Neural progenitor cell (in vitro differentiated cells): ENCODE measurements at regions not wholly inside any gene's neighbourhood (a gene's known extent, or its start where the extent isn't known, plus 50 kb on each side); places are given as distances from the start of the nearest gene placed in this dataset.
"Not testable (repeated sequence)": the region's sequence is repeated elsewhere in the genome, so short reads cannot be mapped to it uniquely, and the experiment has no call there.

ENCODE experiments used
- DNase-seq: peaks from one replicate; pipeline ENCODE4 v3.0.0-alpha.2; 2016; ENCODE audit warnings: low spot score
- H2AFZ ChIP-seq: fragments of 200-600 bp; sonication (generic); replicated peaks from 2 replicates; pipeline ENCODE4 v1.6.1; 2016; ENCODE audit warnings: antibody characterized with exemption
- H3F3A ChIP-seq: fragments of 200-600 bp; sonication (generic); 2 replicates; pipeline ENCODE4 v1.6.1; 2016; ENCODE audit warnings: antibody characterized with exemption, low read depth
- H3K27ac ChIP-seq: fragments of 200-600 bp; sonication (generic); 2 replicates; pipeline ENCODE4 v1.5.1; 2016; ENCODE audit warnings: mild to moderate bottlenecking
- H3K27me3 ChIP-seq: fragments of 200-600 bp; sonication (generic); 2 replicates; pipeline ENCODE4 v1.6.1; 2016; ENCODE audit warnings: mild to moderate bottlenecking, moderate library complexity
- H3K36me3 ChIP-seq: fragments of 200-600 bp; sonication (generic); 2 replicates; pipeline ENCODE4 v1.5.1; 2016
- H3K4me1 ChIP-seq: fragments of 200-600 bp; sonication (generic); 2 replicates; pipeline ENCODE4 v1.6.1; 2016; ENCODE audit warnings: mixed run types
- H3K4me2 ChIP-seq: fragments of 200-600 bp; sonication (generic); 2 replicates; pipeline ENCODE4 v1.6.1; 2016
- H3K4me3 ChIP-seq: fragments of 200-600 bp; sonication (generic); 2 replicates; pipeline ENCODE4 v1.5.1; 2016
- H3K79me2 ChIP-seq: fragments of 200-600 bp; sonication (generic); 2 replicates; pipeline ENCODE4 v1.6.1; 2016; ENCODE audit warnings: low read depth
- H3K9ac ChIP-seq: fragments of 200-600 bp; sonication (generic); 2 replicates; pipeline ENCODE4 v1.6.1; 2016
- H3K9me3 ChIP-seq: fragments of 200-600 bp; sonication (generic); 2 replicates; pipeline ENCODE4 v1.5.1; 2016; ENCODE audit warnings: low read depth
- H4K20me1 ChIP-seq: fragments of 200-600 bp; sonication (generic); 2 replicates; pipeline ENCODE4 v1.6.1; 2016; ENCODE audit warnings: low read depth
- H3K27ac Mint-ChIP-seq: 3 replicates; pipeline ENCODE4 v1.8.0; 2021; ENCODE audit warnings: mixed read lengths
- H3K27me3 Mint-ChIP-seq: 2 replicates; pipeline ENCODE4 v1.8.0; 2022; ENCODE audit warnings: low read depth, mild to moderate bottlenecking, inconsistent platforms, moderate library complexity, mixed read lengths; ENCODE audit not compliant: insufficient read depth
- H3K36me3 Mint-ChIP-seq: 3 replicates; pipeline ENCODE4 v1.8.0; 2021; ENCODE audit warnings: mixed read lengths
- H3K4me1 Mint-ChIP-seq: 3 replicates; pipeline ENCODE4 v1.8.0; 2021; ENCODE audit warnings: mixed read lengths
- H3K4me3 Mint-ChIP-seq: 3 replicates; pipeline ENCODE4 v1.8.0; 2021; ENCODE audit warnings: mild to moderate bottlenecking, moderate library complexity, mixed read lengths
- H3K9me3 Mint-ChIP-seq: 3 replicates; pipeline ENCODE4 v1.8.0; 2020; ENCODE audit warnings: mixed read lengths

- not testable (repeated sequence) for H3K9ac ChIP-seq, H3K27ac ChIP-seq, H3K9me3 Mint-ChIP-seq, H4K20me1 ChIP-seq, H3K27ac Mint-ChIP-seq, H3K27me3 ChIP-seq, H3K36me3 Mint-ChIP-seq, H3K4me1 ChIP-seq, H3K4me2 ChIP-seq, DNase-seq, H2AFZ ChIP-seq, H3K79me2 ChIP-seq, H3K27me3 Mint-ChIP-seq, H3K9me3 ChIP-seq, H3K4me3 ChIP-seq, H3K4me3 Mint-ChIP-seq, H3K4me1 Mint-ChIP-seq, H3F3A ChIP-seq, H3K36me3 ChIP-seq
Measured at GRCh38 chr1:143837924-143838597, 133.7 kb downstream of the FAM72C start.

DNA sequence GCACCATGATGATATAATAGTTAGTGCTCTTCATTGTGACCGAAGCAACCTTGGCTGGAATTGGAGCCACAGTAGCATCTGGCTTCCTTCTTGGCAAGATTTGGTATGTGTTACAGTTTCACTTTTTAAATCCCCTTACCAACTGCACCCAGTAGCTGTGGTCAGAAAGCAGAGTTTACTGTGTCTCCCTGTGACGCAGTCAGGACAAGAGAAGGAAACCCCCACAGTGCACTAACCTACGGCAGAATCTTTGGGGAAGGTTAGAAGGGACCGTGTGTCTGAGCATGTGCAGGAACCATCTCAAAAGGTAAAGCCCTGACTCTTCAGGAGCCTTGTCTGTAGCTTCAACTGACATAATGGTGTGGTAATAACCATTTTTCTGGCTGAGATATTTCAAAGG is 138.4 kb downstream of the FAM72C start:
- not testable (repeated sequence) for H3K79me2 ChIP-seq, H3K4me3 Mint-ChIP-seq, H3K36me3 ChIP-seq, H3K4me1 ChIP-seq, H3K27me3 Mint-ChIP-seq, H4K20me1 ChIP-seq, H3K9me3 ChIP-seq, H3K9ac ChIP-seq, DNase-seq, H3F3A ChIP-seq, H3K4me1 Mint-ChIP-seq, H3K4me3 ChIP-seq, H3K36me3 Mint-ChIP-seq, H3K27me3 ChIP-seq, H3K27ac Mint-ChIP-seq, H2AFZ ChIP-seq, H3K9me3 Mint-ChIP-seq, H3K4me2 ChIP-seq, H3K27ac ChIP-seq

DNA sequence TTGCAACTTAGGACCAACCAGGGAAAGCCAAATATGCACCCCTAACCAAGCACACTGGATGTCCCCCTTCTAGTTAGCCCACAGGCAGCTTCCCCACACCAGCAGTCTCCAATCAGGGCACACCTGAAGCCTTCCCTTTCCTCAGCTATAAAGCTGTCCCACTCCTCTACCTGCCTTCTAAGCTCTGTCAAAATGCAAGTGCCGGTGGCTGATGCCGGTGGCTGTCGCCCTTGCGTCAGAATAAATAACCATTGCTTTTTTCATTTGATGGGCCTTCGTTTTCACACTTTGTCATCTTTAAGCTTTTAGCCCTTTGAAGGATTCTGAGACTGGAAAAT is 139.4 kb downstream of the FAM72C start:
- not testable (repeated sequence) for H3K9me3 Mint-ChIP-seq, H3K4me2 ChIP-seq, H3K36me3 ChIP-seq, H3K9me3 ChIP-seq, H3K4me3 Mint-ChIP-seq, H4K20me1 ChIP-seq, H3K4me3 ChIP-seq, H3K27ac ChIP-seq, H3K36me3 Mint-ChIP-seq, H3K27me3 ChIP-seq, H3K4me1 ChIP-seq, H3K9ac ChIP-seq, H3K27ac Mint-ChIP-seq, H3K79me2 ChIP-seq, H3F3A ChIP-seq, H3K4me1 Mint-ChIP-seq, H3K27me3 Mint-ChIP-seq, H2AFZ ChIP-seq, DNase-seq

GRCh38 chr1:143831479-143832378 is 140.1 kb downstream of the FAM72C start:
- H2AFZ ChIP-seq, H3K27ac Mint-ChIP-seq, H3K4me3 Mint-ChIP-seq, H3K9me3 ChIP-seq, H3K4me3 ChIP-seq, H3K36me3 Mint-ChIP-seq, H3K79me2 ChIP-seq, H4K20me1 ChIP-seq, H3K4me1 ChIP-seq, H3K27me3 Mint-ChIP-seq, H3K4me2 ChIP-seq, H3K36me3 ChIP-seq, DNase-seq, H3K27me3 ChIP-seq, H3K9ac ChIP-seq, H3F3A ChIP-seq, H3K4me1 Mint-ChIP-seq, H3K9me3 Mint-ChIP-seq, H3K27ac ChIP-seq: not testable (repeated sequence)

- not testable (repeated sequence) for H2AFZ ChIP-seq, DNase-seq, H3K36me3 ChIP-seq, H3F3A ChIP-seq, H3K27ac ChIP-seq, H3K79me2 ChIP-seq, H3K27ac Mint-ChIP-seq, H3K4me3 ChIP-seq, H3K27me3 ChIP-seq, H3K27me3 Mint-ChIP-seq, H3K9me3 ChIP-seq, H3K4me1 Mint-ChIP-seq, H3K36me3 Mint-ChIP-seq, H4K20me1 ChIP-seq, H3K4me2 ChIP-seq, H3K4me1 ChIP-seq, H3K4me3 Mint-ChIP-seq, H3K9ac ChIP-seq, H3K9me3 Mint-ChIP-seq
Measured at GRCh38 chr1:143826162-143826561, 145.6 kb downstream of the FAM72C start.

DNA sequence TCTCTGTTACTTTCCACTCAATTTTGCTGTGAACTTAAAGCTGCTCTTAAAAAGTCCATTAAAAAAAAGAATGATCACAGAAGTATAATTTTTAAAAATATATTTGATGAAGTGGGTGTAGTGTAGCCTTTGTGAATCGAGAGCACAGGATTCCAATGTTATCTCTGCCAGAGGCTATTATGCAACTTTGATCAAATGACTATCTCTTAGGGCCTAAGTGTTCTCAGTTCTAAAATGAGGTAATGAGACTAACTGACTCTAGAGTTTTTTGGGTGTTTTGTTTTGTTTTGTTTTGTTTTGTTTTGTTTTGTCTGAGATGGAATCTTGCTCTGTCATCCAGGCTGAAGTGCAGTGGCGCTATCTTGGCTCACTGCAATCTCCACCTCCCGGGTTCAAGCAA is 147.5 kb downstream of the FAM72C start:
- H3K27me3 Mint-ChIP-seq, H3K4me1 Mint-ChIP-seq, H3K4me2 ChIP-seq, H3K9me3 ChIP-seq, H3K27ac Mint-ChIP-seq, H3F3A ChIP-seq, H4K20me1 ChIP-seq, H3K79me2 ChIP-seq, H3K27me3 ChIP-seq, H3K36me3 ChIP-seq, H2AFZ ChIP-seq, H3K4me3 Mint-ChIP-seq, H3K4me3 ChIP-seq, H3K27ac ChIP-seq, H3K36me3 Mint-ChIP-seq, H3K4me1 ChIP-seq, H3K9me3 Mint-ChIP-seq, H3K9ac ChIP-seq, DNase-seq: not testable (repeated sequence)

GRCh38 chr1:143820058-143820457 is 151.7 kb downstream of the FAM72C start:
- not testable (repeated sequence) for H3F3A ChIP-seq, H3K9me3 Mint-ChIP-seq, H3K4me3 Mint-ChIP-seq, H3K9me3 ChIP-seq, H2AFZ ChIP-seq, H3K36me3 Mint-ChIP-seq, H3K9ac ChIP-seq, H3K36me3 ChIP-seq, H4K20me1 ChIP-seq, H3K4me1 Mint-ChIP-seq, H3K27ac ChIP-seq, H3K27me3 ChIP-seq, H3K79me2 ChIP-seq, H3K27ac Mint-ChIP-seq, H3K4me3 ChIP-seq, DNase-seq, H3K27me3 Mint-ChIP-seq, H3K4me1 ChIP-seq, H3K4me2 ChIP-seq

DNA sequence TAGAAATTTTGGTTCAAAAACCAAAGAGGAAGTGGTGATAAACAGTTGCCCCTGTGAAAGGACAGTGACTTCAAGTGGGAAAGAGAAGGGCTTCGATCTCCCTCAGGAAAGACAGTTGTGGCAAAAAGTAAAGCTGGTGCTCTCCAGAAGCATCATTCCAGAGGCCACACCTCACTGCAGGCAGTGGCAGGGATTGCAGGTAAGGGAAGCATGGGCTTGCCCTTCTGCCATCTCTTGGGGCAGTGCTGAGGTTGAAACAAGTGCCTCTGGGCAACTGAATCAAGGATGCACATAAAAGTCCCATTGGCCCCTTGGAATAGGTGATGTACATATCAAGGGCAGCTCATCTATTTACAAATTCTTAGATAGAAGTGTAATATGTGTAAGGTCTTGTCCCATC is 155.4 kb downstream of the FAM72C start:
- H3K79me2 ChIP-seq, H3K27me3 Mint-ChIP-seq, H4K20me1 ChIP-seq, H3K27ac Mint-ChIP-seq, H3K9ac ChIP-seq, H2AFZ ChIP-seq, H3K4me2 ChIP-seq, H3K4me1 ChIP-seq, H3K27ac ChIP-seq, H3K36me3 Mint-ChIP-seq, H3K9me3 ChIP-seq, H3K9me3 Mint-ChIP-seq, H3K27me3 ChIP-seq, H3F3A ChIP-seq, H3K4me3 Mint-ChIP-seq, H3K36me3 ChIP-seq, DNase-seq, H3K4me3 ChIP-seq, H3K4me1 Mint-ChIP-seq: not testable (repeated sequence)
